ENCODE measurements at regions not wholly inside any gene's neighbourhood (a gene's known extent, or its start where the extent isn't known, plus 50 kb on each side); places are given as distances from the start of the nearest gene placed in this dataset.
A peak's percentile ranks its signal among the peaks of the same experiment; 100 is the strongest.

DNA sequence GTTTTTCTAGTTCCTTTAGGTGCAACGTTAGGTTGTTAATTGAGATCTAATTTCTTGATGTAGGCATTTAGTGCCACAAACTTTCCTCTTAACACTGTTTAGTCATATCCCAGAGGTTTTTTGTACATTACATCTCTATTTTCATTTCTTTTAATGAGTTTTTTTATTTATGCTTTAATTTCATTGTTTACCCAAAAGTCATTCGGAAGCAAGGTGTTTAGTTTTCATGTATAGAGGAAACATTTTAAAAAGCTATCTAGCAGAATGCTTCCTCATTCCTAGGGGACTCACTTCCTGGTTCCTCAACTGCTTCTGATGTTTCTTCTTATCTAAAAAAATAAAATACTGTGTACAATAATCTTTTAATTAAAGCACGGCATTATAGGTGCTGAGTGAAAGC, 307.2 kb upstream of the CAMK1G start:
- DNase-seq (ENCODE audit: low spot score), result no peak

DNA sequence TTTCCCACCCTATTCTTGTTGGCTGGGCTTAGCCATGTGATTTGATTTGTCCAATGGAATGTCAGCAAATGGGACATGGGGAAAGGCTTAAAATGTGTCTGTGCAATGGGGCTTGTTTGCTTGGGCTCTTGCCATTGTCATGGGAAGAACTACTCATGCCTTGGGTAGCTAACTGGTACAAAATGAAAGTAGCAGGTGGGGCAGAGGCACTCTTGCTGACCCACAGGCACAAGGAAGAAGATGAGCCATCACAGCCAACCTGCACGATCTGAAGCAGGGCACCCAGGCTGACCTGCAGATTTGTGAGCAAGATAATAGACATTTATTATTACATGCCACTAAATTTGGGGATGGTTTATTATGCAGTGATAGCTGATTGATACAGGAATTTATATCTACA, 305.9 kb upstream of the CAMK1G start:
- no peak for DNase-seq (ENCODE audit: low spot score)

DNA sequence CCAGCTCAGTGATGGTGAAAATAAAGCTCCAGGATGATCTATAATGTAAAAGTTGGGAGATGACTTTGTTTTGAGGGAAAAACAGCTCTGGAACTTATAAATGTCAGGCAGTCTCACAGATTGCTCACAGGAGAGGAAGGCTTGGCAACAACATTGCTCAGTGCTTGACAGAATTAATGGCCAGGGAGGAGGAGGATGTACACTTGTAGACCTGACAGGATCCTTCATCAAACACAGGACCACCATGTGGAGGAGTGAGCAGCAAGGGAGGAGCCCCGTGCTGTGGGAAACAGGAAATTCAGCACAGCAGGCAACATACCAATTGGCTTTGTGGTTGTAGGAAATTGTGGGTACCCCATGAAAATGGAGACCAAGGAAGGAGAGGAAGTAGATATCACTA, 291.8 kb upstream of the CAMK1G start:
- DNase-seq (ENCODE audit: low spot score), result no peak

DNA sequence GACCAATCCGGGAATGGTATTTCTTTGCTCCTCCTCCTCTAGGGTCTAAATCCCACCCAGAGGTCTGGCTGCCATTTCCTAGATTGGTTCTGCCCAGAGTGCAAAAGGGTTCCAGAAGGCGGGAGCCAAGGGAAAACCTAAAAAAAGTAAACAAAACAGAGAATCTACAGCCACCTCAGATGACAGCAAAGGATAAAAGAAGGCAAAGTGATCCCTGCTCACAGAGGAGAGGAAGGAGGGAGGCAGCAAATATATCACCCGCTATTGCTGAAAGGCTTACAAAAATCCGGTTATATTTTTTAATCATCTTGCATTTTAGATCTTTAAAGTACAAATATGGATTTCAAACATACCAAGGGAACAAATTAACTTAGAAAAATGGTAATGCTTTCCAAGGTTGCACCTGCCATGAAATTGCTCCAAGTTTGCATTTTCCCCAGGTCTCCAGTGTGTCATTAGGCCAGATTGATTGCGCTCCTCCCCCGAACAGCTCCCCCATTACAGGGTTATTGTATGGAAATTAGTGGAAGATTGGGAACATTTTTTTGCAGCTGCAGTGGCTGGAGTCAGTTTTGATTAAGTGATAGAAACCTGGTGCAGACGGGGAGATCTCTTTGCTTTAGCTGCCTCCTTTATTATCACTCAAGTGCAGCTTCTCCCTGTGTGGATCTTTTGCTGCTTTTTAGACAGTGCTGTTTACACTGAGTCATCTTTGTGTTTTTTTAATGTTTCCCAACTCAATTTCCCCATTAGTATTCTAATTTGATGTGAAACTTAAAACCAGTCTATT, 280.5 kb upstream of the CAMK1G start:
- no peak for DNase-seq (ENCODE audit: low spot score)

DNA sequence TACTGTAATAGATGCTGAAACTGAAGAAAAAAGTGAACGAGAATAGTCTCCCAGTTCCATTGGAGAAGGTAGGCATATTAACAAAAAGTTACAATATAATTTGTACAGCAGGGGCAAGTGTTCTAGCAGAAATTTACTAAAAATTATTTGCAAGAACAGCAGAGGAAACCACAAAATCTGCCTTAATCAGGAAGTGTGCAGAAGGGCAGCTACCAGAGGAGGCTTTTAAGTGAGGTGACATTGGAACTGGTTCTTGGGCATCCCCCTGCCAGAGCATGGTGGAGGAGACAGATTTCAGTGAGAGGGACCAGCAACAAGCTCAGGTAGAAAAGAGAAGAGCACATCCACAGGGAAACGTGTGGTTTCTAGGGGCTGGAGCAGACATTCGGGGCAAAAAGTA, 279.3 kb upstream of the CAMK1G start:
- DNase-seq (ENCODE audit: low spot score), result no peak

DNA sequence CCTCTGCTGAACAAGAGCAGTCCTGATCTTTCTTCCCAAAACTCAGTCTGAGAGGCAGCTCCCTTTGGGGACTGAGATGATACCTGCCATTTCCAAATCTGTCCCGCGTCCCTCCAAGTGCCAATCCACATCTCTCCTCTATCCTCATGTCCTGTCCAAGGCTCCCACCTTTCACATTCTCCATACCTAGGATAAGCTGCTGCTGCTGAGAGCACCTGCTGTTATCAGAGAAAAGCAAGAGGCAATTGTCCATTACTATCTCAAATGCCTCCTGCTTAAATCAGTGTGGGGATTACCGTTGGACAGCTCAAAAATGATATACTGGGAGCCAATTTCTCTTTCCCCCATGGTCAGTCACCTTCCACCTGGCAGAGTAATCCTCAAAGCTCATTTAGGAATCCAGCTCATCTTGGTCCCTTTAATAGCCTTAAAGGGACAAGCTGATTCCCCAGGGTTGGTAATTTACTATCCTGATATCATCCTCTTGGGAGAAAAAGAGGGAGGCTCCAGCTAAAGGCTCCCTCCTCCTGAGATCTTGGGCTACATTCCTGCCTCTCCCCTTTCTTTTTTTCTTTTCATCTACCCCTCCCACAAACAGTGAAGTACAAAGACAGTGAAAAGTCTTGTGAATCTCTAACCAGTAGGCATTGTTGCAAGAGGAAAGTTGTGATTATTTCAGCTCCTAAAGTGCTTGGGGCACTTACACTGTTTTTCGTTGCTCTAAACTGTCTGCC, 278.1 kb upstream of the CAMK1G start:
- DNase-seq (ENCODE audit: low spot score), result no peak

DNA sequence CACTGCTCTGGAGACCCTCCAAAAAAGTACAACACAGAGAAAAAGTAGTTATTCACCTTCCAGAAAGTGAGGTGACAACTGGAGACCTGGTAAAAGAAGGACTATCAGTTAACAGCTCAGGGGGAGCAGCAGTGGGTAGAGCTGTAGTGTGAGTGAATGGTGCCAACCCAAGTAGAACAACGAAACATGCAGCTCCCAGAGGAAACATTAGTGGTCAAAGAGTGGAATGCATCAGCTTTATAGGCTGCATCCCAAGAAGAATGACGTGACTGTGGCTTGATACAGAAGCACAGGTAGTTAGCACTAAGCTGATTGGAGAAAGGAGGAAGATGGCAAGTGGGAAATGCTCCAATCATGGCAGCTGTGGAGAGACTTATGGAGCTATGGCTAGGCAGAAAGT, 275.7 kb upstream of the CAMK1G start:
- DNase-seq (ENCODE audit: low spot score), result peak; percentile 6

DNA sequence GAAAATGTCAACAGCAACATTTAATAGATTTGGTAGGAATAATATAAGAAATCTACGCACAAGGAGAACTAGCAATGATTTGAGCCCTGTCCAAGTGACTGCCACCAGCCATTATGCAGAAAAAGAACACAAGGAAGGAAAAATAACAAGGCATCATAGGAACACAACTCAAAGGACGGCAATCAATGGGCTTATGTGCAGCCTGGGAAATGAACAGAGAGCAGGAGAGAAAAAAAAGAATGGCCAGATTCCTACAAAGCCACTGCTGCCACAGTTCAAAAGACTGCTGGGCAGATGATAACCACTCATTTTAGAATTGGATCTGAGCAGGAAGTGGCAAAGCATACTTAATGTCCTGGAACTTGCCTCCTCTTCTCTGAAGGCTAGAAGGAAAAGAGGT, 274.3 kb upstream of the CAMK1G start:
- DNase-seq (ENCODE audit: low spot score), result no peak

DNA sequence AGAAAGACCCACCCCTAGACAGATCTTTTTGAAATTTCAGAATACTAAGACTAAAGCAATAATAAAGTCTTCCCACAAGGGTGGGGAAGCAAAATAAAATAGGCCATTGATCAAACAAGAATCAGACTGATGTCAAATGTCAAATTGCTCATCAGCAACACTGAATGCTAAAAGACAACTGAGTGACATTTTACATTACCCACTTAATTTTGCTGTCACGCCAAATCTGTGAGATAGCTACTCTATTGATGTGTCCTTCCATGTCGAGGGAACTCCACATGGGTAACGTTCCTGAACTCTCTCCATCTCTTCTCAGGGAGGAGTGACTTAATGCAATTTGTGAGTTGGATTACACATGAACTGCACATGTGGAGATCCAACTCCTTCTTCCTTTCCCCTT, 271.7 kb upstream of the CAMK1G start:
- DNase-seq (ENCODE audit: low spot score), result no peak

DNA sequence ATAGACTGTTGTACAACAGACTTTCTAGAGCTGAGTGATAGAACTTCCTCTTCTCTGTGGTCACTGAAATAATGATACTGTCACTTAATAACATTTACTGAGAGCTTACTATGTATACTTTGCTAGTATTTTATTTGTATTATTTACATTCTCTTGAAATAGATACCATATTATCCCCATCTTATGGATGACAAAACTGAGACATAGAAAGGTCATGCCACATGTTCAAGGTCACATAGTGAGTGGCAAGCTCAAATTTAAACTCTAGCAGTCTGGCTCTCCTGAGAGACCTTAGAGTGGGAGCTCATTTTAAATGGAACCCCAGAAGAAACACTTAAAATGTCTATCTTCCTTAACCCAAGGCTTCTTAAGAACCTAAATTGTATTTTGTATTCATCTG, 266.6 kb upstream of the CAMK1G start:
- DNase-seq (ENCODE audit: low spot score), result no peak

DNA sequence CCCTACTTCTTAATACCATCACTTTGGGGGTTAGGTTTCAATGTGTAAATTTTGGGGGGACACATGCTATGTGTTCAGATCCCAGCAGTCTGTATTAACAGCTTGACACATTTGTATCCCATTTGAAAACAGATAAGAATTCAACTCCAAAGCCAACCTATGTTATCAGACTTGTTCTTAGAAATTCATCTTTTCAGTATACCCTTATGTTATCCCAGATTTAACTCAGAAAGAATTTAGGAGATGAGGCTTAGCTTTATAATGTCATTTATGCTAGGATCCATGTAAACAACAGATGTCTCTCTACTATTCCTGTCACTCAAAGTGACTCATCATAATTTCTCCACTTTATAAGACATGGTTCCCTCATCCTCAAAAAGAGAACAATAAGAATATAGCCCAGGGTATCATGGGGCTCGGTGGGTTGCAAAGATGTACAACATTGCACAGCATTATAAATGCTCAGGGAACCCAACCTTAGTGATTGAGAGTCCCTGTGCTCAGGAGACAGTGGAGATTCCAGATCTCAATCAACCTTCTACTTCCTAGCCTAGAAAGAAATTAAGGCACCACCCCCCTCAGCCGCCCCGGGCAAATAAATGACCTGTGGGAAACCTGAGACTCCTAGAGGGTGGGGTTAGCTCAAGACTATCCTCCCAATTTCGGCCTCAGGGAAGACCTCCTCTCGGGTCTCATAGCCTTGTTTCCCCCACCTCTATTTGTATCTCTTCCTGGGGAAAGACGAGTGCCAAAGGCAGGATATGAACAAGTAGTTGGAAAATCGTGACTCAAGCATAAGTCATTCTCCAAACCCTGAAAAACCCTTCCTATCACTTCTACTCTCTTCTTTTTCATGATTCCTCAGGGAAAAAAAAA, 265.1 kb upstream of the CAMK1G start:
- no peak for DNase-seq (ENCODE audit: low spot score)

DNA sequence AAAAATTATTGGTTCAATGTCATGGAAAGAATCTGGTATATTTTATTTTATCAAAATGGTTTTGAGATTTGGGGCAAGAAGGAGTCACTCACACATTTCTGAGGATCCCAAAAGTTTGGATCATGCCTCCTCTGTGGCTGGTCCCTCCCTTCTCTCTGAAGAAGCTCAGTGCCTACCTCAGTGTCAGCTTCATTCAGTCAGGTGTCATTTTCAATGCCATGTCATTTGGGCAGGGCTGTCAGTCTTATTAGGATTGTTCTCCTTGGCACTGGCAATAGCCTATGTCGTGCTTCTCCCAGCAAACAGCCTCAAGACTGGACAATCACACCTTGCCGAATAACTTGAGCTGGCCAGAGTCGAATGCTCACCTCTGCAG, 264.5 kb upstream of the CAMK1G start:
- DNase-seq (ENCODE audit: low spot score), result no peak

DNA sequence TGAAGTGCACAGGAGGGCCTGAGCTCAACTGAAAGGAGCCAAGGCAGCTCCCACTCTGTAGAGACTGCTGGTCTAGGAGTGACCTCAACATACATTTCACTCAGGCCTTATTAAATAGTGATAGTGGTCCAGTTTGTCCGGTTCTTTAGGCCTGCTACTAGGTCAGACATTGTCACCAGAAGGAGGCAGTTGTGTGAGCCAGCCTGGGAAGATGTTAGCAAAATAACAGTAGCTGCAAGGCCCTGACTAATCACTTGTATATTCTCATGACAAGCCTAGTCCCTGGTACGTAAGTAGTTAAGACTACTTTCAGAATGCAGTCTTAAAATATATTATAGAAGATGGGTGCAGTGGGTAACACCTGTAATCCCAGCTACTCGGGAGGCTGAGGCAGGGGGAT, 264.0 kb upstream of the CAMK1G start:
- DNase-seq (ENCODE audit: low spot score), result no peak

DNA sequence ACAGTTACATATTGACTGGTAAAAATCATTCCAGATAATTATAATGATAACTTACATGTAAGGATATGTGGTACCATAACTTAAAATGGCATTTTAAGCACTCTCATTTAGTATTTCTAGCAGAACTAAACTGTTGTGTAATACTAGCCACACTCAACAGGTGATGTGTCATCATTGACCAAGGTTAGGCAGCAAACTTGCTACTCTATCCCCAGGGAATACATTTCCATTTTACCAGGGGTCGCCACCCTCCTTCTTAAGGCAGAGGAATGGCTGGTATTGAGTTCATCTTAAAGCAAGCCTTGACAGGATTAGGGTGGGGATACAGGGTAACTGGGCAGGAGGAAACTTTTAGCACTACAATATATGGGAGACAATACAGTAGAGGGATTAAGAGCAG, 259.8 kb upstream of the CAMK1G start:
- no peak for DNase-seq (ENCODE audit: low spot score)

DNA sequence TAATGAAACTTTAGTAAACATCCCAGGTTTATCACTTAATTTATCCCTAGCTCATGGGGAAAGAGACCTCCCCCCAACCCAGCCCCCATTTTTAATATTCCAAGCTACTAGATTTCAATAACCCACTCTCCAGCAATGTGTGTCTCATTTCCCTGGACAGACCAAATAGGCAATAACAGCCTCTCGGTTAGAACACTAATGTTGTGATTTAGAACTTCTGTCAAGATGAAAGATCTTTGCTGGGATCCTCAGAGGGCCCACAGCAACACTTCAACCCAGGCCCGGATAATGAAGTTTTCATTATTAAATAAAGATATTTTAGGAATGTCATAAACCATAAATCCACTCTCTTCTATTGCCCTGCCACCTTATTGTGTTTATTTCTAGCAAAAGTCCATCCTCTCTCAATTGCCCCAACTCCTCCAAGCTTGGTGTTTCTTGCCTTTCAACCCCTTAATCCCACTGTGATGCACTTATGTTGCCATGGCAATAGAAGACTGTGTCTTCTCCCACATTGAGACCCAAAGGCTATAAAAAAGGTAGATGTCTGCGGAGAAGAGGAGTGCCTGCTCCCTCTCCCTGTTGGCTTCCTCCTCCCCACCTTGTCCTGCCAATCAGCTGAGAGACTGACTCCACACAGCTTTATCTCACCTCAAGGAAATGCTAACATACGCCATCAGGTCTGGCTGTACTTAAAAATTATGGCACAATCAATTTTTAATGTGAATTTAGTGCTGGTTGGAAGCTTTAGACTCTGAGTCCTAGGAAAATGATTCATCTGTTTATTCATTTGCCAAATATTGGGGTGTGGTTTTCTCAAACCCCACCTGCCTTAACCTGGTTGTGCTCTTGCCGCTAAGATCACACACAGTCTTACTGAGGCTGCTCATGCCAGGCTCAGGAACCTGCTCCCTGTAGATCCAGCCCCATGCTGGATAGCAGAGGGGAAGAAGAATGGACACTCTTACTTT, 258.3 kb upstream of the CAMK1G start:
- DNase-seq (ENCODE audit: low spot score), result no peak

DNA sequence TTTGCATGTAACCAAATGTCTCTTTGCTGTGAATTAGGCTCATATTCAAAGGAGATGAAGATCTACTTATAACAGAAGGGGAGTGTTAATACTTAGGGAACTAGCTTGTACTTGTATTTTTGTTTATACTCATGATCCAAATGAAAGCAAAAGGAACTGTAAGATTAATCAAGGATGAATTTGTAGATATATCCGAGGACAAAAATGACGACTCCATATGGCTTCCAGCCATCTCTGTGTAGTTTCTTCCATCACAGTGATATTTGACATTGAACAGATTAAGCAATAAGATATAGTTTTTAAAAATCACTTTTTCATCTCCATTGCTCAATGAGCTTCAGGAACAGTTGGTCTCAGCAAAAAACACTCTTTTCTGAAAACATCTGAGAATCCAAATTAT, 257.4 kb upstream of the CAMK1G start:
- no peak for DNase-seq (ENCODE audit: low spot score)

DNA sequence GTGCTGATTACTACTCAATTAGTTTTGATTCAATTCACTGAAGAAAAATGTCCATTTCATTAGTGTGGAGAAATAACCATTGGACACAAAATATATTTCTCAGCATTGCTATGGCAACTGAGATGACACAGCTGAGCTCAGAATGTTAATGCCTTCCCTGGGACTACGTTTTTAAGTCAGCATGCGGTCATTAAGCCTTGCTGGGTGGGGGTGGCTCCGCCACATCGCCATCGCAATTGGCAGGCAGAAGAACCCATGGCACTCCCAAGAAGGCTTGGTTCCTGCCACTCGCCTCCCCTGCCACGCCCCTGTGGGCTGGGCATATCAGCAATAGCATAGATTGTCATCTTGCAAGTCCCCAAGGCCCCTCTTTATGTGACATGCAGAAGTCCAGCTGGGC, 256.7 kb upstream of the CAMK1G start:
- no peak for DNase-seq (ENCODE audit: low spot score)

DNA sequence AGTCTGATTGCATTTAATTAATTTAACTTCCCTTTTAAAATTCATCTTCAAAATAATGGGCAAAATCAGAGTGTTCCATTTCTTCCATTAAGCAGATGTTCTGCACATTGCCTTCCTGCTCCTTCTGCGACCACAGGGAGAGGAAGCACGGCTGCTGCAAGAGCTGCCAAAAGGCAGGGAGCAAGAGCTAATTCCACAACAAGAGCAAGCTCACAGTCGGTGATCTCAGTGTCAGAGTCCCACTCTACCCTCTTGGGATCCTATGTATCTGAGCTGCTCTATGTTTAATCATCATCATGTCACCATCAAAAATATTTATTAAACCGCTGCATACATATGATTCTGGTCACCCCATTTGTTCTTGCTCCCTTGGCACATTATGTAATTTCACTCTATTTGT, 255.3 kb upstream of the CAMK1G start:
- no peak for DNase-seq (ENCODE audit: low spot score)

DNA sequence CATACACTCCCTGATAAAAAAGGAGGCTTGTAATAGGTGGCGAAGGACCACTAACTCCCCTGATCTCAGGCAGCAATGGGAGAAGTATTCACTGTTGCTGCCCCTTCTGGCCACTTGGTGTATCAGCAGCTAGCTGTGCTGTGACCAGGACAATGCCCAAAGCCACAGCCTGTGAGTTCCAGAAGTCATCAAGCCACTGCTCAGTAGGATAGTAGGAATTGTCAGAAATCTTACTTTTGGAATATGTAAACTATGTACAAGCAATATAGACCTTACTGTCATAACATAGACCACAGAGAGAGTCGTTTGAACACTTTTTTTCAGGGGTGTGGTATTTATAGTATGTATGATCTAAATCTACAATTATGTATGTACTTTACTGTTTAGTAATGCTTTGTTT, 248.3 kb upstream of the CAMK1G start:
- peak; percentile 35 for DNase-seq (ENCODE audit: low spot score)

DNA sequence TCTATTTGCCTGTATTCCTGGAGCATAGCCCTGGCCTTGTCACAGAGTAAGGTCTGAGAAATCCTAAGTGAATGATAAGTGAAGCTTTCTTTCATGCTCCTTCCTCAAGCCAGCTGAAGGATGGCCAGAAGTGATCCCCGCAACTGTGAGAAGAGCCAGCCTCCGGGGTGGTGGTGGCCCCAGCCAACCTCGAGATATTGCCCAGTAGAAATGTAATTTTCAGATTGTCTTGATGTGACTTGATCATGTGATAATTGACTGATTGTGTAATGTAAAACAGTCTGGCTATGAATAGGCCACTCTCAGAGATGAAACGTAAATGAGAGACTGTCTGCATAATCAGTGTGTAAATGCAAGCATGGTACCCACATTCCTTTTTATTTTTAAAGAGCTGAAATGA, 242.4 kb upstream of the CAMK1G start:
- DNase-seq (ENCODE audit: low spot score), result no peak

DNA sequence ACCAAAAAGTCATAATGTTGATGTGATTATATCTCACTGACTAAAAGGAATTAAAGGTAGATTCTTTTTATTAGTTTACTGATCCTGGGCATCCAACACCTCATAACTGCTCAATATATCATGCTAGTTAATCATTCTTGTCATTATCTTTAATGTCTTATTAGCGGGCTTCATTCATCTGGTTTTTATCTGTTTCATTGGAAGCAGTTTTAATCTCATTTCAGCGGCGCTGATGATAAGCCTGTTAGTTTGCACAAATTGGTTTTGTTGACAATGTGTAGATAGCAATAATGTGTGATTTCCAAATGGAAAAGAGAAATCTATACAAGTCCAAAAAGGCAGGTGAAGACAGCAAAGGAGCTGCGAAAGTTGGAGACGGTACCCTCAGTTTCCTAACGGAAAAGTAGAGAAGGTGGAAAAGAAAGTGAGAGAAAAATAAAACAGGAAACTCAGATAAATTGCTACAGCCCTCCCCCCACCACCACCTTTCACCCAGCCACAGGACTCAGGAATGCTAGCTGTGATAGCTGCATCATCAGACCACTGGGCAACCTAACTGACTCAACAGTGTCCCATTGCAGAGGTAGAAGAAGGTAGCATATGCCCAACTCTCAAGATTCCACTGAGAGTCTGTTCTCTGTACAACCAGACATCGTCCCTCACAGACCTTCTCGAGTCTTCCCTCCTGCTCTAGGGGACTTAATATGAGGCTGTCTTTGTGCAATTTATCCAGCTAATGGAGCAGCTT, 241.7 kb upstream of the CAMK1G start:
- no peak for DNase-seq (ENCODE audit: low spot score)
